HCT116 (cell line): ENCODE measurements at regions not wholly inside any gene's neighbourhood (a gene's known extent, or its start where the extent isn't known, plus 50 kb on each side); places are given as distances from the start of the nearest gene placed in this dataset.

Source experiments
- ATAC-seq: fragments of 200-7000 bp; cut with Tn5 transposase; 2 replicates; pipeline ENCODE4 v1.9.1; 2020; ENCODE audit warnings: mild to moderate bottlenecking, moderate library complexity
- BruUV-seq: library from RNA; stranded (reverse); fragments of 400-500 nt; replicated peaks from 2 replicates; lab custom pipeline; 2021; lab: Mats Ljungman, UMichigan
- CTCF ChIA-PET: fragments of 300-600 bp; sonication (Branson Sonifier 250); formaldehyde crosslinking; loops from one replicate; lab custom pipeline; 2021; ENCODE audit warnings: antibody characterized with exemption; lab: Charles Lee
- POLR2A ChIA-PET: fragments of 300-600, 350-600 bp; sonication (Branson Sonifier 250); formaldehyde crosslinking; loops from one replicate; lab custom pipeline; 2021; ENCODE audit warnings: antibody characterized with exemption; lab: Charles Lee
- RAD21 ChIA-PET, 2 experiments: fragments of 300-600 bp; sonication (Branson Sonifier 250); formaldehyde crosslinking; loops; one replicate each; lab custom pipeline; 2023; ENCODE audit warnings: low total read pairs in 2 of 2; ENCODE audit not compliant: uncharacterized antibody in 2 of 2, unreplicated experiment in 2 of 2, low non-redundant PET in 1 of 2; lab: Charles Lee
- DNase-seq: peaks from one replicate; pipeline ENCODE4 v3.0.0-alpha.2; 2010; ENCODE audit warnings: low read depth, low spot score
- H2AFZ ChIP-seq: fragments of 200-600 bp; shearing (Covaris generic), sonication (generic); 2 replicates; pipeline ENCODE4 v1.6.1; 2017; ENCODE audit warnings: low read depth, mixed run types, mixed read lengths, antibody characterized with exemption, low read length; ENCODE audit not compliant: poor library complexity, severe bottlenecking
- H3K27ac ChIP-seq: 2 replicates; pipeline ENCODE4 v1.5.1; 2012; ENCODE audit warnings: low read depth, low read length
- H3K27me3 ChIP-seq: fragments of 200-600 bp; sonication (generic); 2 replicates; pipeline ENCODE4 v1.6.1; 2016; ENCODE audit warnings: mixed run types, low read length, mixed read lengths; ENCODE audit not compliant: insufficient read depth
- H3K36me3 ChIP-seq, 2 experiments: fragments of 200-500 bp in 1 of 2; fragments of 200-600 bp in 1 of 2; sonication (Bioruptor generic) in 1 of 2; sonication (generic) in 1 of 2; 2 replicates each; pipeline versions ENCODE4 v1.5.1 to v1.6.1; 2014 to 2016; ENCODE audit warnings: low read length in 2 of 2, inconsistent platforms in 1 of 2, mixed read lengths in 1 of 2, mixed run types in 1 of 2; ENCODE audit not compliant: insufficient read depth in 2 of 2, control insufficient read depth in 1 of 2
- H3K4me1 ChIP-seq, 2 experiments: fragments of 200-600 bp in 1 of 2; sonication (generic) in 1 of 2; 2 replicates each; pipeline versions ENCODE4 v1.5.1 to v1.6.1; 2012 to 2017; ENCODE audit warnings: low read length in 2 of 2, inconsistent platforms in 1 of 2, mild to moderate bottlenecking in 1 of 2, mixed read lengths in 1 of 2, mixed run types in 1 of 2, moderate library complexity in 1 of 2; ENCODE audit not compliant: insufficient read depth in 2 of 2, control insufficient read depth in 1 of 2
- H3K4me2 ChIP-seq: fragments of 200-600 bp; sonication (generic); 2 replicates; pipeline ENCODE4 v1.6.1; 2017; ENCODE audit warnings: mixed run types, low read length, mixed read lengths
- H3K4me3 ChIP-seq, 2 experiments: fragments of 200-600 bp in 1 of 2; sonication (generic) in 1 of 2; replicated peaks in 1 of 2; 2 replicates each; pipeline ENCODE4 v1.5.1; 2011 to 2016; ENCODE audit warnings: low read length in 2 of 2, control low read depth in 1 of 2, low read depth in 1 of 2, mild to moderate bottlenecking in 1 of 2, mixed read lengths in 1 of 2, mixed run types in 1 of 2
- H3K79me2 ChIP-seq: fragments of 200-600 bp; sonication (generic); 2 replicates; pipeline ENCODE4 v1.6.1; 2017; ENCODE audit warnings: mild to moderate bottlenecking, mixed run types, low read length, moderate library complexity, mixed read lengths; ENCODE audit not compliant: insufficient read depth
- H3K9ac ChIP-seq: fragments of 200-600 bp; sonication (generic); 2 replicates; pipeline ENCODE4 v1.6.1; 2016; ENCODE audit warnings: low read length, mixed read lengths
- H3K9me2 ChIP-seq: fragments of 200-600 bp; sonication (generic), shearing (Covaris generic); 2 replicates; pipeline ENCODE4 v1.6.1; 2017; ENCODE audit warnings: mixed run types, mild to moderate bottlenecking, moderate library complexity; ENCODE audit not compliant: insufficient read depth
- H3K9me3 ChIP-seq, 2 experiments: fragments of 200-500 bp in 1 of 2; fragments of 200-600 bp in 1 of 2; sonication (Bioruptor generic) in 1 of 2; sonication (generic) in 1 of 2; 2 replicates each; pipeline ENCODE4 v1.6.1; 2014 to 2017; ENCODE audit warnings: low read length in 2 of 2, mixed read lengths in 2 of 2, inconsistent platforms in 1 of 2, low read depth in 1 of 2, mild to moderate bottlenecking in 1 of 2, mixed run types in 1 of 2, moderate library complexity in 1 of 2; ENCODE audit not compliant: control insufficient read depth in 1 of 2, insufficient read depth in 1 of 2
- H4K20me1 ChIP-seq: fragments of 200-600 bp; sonication (generic), shearing (Covaris generic); 2 replicates; pipeline ENCODE4 v1.6.1; 2017; ENCODE audit warnings: mixed run types, mild to moderate bottlenecking, moderate library complexity; ENCODE audit not compliant: insufficient read depth
- CBX3 ChIP-seq: IDR thresholded peaks from 2 replicates; pipeline ENCODE4 v1.6.1; 2012; ENCODE audit warnings: low read depth
- CEBPB ChIP-seq: IDR thresholded peaks from 2 replicates; pipeline ENCODE4 v1.6.1; 2012; ENCODE audit warnings: low read depth
- EGR1 ChIP-seq: IDR thresholded peaks from 2 replicates; pipeline ENCODE4 v1.6.1; 2012; ENCODE audit warnings: low read depth
- EZH2 ChIP-seq: fragments of 200-600 bp; sonication (generic); IDR thresholded peaks from 2 replicates; pipeline ENCODE4 v1.6.1; 2017; ENCODE audit warnings: antibody characterized with exemption, mixed run types
- EZH2phosphoT487 ChIP-seq: fragments of 200-600 bp; IDR thresholded peaks from 2 replicates; pipeline ENCODE4 v1.6.1; 2018; ENCODE audit warnings: antibody characterized with exemption, borderline replicate concordance
- FOSL1 ChIP-seq: IDR thresholded peaks from 2 replicates; pipeline ENCODE4 v1.6.1; 2012; ENCODE audit warnings: low read depth
- POLR2A ChIP-seq: IDR thresholded peaks from 2 replicates; pipeline ENCODE4 v1.7.0; 2011; ENCODE audit warnings: borderline replicate concordance; ENCODE audit not compliant: insufficient read depth, insufficient read length; ENCODE audit errors: extremely low read depth
- POLR2AphosphoS5 ChIP-seq: IDR thresholded peaks from 2 replicates; pipeline ENCODE4 v1.6.1; 2011; ENCODE audit warnings: mild to moderate bottlenecking, low read depth, low read length, moderate library complexity
- SP1 ChIP-seq: IDR thresholded peaks from 2 replicates; pipeline ENCODE4 v1.6.1; 2012; ENCODE audit warnings: low read depth
- SRF ChIP-seq: IDR thresholded peaks from 2 replicates; pipeline ENCODE4 v1.6.1; 2012; ENCODE audit warnings: low read depth
- TCF7L2 ChIP-seq: IDR thresholded peaks from 2 replicates; pipeline ENCODE4 v1.7.0; 2011; ENCODE audit warnings: borderline replicate concordance, inconsistent platforms; ENCODE audit not compliant: insufficient read depth, insufficient read length; ENCODE audit errors: extremely low read depth
- YY1 ChIP-seq: IDR thresholded peaks from 2 replicates; pipeline ENCODE4 v1.6.1; 2011; ENCODE audit warnings: low read length, low read depth, moderate library complexity, mild to moderate bottlenecking; ENCODE audit not compliant: insufficient replicate concordance; ENCODE audit errors: extremely low read depth
- intact Hi-C: fragments of 100-400 bp; cut with micrococcal nuclease; formaldehyde crosslinking; loops from 2 replicates; pipeline ENCODE4 v1.10.0; 2022
- TF ChIP-seq, protein P1 (sequence below): IDR thresholded peaks from 2 replicates; pipeline ENCODE4 v1.6.1; 2012
- TF ChIP-seq, protein P2 (sequence below): IDR thresholded peaks from 2 replicates; pipeline ENCODE4 v1.6.1; 2012; ENCODE audit warnings: low read depth
- TF ChIP-seq, protein P3 (sequence below): IDR thresholded peaks from 2 replicates; pipeline ENCODE4 v1.6.1; 2011; ENCODE audit warnings: mild to moderate bottlenecking, low read length, moderate library complexity; ENCODE audit not compliant: insufficient replicate concordance; ENCODE audit errors: extremely low read depth

DNA sequence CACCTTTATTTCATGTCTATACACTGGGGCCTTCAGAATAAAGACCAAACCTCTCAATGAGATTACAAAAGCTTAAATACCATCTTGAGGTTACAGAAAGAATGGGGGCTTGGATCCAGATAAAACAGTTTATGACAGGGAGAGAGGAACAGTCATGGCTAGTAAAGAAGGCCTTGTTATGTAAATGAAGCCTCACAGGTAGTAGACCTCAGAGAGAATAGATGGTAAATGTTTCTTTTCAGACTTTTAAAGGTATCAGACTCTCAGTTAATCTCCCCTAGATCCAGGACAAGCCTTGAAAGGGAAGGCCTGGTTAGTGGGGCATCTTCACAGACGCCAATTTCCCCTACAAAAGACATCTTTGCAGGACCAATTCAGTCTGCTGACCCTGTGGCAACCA lies 1325.6 kb downstream of the HACE1 start:
- Histone ChIP-seq H2AFZ (no peak overlapping the region), H3K4me2 (no peak overlapping the region), H3K9me2 (no peaks in the 10 kb centered on the region), H3K36me3 (no peaks in the 10 kb centered on the region), H4K20me1 (no peaks in the 10 kb centered on the region), H3K9me3 (no peaks in the 10 kb centered on the region), H3K9ac (no peak overlapping the region), H3K4me1 (no peaks in the 10 kb centered on the region), H3K79me2 (no peaks in the 10 kb centered on the region), H3K4me3 (no peak overlapping the region), H3K27me3 (no peaks in the 10 kb centered on the region), H3K27ac (no peak overlapping the region)
- intact Hi-C loops, result no loop called here
- no peak for ATAC-seq
- CTCF ChIA-PET, result no interaction called here
- POLR2A ChIA-PET, result no interaction called here
- TF ChIP-seq POLR2AphosphoS5 (no peak), CBX3 (no peak), EZH2 (no peak), POLR2A (no peak), SP1 (no peak), TCF7L2 (no peak), EZH2phosphoT487 (no peak), EGR1 (no peak), CEBPB (no peak), SRF (no peak), YY1 (no peak), FOSL1 (no peak)
- TF ChIP-seq, protein P1, sequence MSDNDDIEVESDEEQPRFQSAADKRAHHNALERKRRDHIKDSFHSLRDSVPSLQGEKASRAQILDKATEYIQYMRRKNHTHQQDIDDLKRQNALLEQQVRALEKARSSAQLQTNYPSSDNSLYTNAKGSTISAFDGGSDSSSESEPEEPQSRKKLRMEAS, result no peak
- TF ChIP-seq, protein P2, sequence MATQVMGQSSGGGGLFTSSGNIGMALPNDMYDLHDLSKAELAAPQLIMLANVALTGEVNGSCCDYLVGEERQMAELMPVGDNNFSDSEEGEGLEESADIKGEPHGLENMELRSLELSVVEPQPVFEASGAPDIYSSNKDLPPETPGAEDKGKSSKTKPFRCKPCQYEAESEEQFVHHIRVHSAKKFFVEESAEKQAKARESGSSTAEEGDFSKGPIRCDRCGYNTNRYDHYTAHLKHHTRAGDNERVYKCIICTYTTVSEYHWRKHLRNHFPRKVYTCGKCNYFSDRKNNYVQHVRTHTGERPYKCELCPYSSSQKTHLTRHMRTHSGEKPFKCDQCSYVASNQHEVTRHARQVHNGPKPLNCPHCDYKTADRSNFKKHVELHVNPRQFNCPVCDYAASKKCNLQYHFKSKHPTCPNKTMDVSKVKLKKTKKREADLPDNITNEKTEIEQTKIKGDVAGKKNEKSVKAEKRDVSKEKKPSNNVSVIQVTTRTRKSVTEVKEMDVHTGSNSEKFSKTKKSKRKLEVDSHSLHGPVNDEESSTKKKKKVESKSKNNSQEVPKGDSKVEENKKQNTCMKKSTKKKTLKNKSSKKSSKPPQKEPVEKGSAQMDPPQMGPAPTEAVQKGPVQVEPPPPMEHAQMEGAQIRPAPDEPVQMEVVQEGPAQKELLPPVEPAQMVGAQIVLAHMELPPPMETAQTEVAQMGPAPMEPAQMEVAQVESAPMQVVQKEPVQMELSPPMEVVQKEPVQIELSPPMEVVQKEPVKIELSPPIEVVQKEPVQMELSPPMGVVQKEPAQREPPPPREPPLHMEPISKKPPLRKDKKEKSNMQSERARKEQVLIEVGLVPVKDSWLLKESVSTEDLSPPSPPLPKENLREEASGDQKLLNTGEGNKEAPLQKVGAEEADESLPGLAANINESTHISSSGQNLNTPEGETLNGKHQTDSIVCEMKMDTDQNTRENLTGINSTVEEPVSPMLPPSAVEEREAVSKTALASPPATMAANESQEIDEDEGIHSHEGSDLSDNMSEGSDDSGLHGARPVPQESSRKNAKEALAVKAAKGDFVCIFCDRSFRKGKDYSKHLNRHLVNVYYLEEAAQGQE, result no peak
- TF ChIP-seq, protein P3, sequence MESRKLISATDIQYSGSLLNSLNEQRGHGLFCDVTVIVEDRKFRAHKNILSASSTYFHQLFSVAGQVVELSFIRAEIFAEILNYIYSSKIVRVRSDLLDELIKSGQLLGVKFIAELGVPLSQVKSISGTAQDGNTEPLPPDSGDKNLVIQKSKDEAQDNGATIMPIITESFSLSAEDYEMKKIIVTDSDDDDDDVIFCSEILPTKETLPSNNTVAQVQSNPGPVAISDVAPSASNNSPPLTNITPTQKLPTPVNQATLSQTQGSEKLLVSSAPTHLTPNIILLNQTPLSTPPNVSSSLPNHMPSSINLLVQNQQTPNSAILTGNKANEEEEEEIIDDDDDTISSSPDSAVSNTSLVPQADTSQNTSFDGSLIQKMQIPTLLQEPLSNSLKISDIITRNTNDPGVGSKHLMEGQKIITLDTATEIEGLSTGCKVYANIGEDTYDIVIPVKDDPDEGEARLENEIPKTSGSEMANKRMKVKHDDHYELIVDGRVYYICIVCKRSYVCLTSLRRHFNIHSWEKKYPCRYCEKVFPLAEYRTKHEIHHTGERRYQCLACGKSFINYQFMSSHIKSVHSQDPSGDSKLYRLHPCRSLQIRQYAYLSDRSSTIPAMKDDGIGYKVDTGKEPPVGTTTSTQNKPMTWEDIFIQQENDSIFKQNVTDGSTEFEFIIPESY, result no peak
- DNase-seq, result no peak
- no TSS peak for BruUV-seq
- RAD21 ChIA-PET, result no interaction called here
